Hematopoietic multipotent progenitor cell treated with erythropoietin and hydrocortisone succinate and interleukin-3 and kit ligand, for 6 days (in vitro differentiated cells): ENCODE measurements at regions not wholly inside any gene's neighbourhood (a gene's known extent, or its start where the extent isn't known, plus 50 kb on each side); places are given as distances from the start of the nearest gene placed in this dataset.

ENCODE experiments used
- DNase-seq: peaks from one replicate; pipeline ENCODE4 v3.0.0-alpha.2; 2015

DNA sequence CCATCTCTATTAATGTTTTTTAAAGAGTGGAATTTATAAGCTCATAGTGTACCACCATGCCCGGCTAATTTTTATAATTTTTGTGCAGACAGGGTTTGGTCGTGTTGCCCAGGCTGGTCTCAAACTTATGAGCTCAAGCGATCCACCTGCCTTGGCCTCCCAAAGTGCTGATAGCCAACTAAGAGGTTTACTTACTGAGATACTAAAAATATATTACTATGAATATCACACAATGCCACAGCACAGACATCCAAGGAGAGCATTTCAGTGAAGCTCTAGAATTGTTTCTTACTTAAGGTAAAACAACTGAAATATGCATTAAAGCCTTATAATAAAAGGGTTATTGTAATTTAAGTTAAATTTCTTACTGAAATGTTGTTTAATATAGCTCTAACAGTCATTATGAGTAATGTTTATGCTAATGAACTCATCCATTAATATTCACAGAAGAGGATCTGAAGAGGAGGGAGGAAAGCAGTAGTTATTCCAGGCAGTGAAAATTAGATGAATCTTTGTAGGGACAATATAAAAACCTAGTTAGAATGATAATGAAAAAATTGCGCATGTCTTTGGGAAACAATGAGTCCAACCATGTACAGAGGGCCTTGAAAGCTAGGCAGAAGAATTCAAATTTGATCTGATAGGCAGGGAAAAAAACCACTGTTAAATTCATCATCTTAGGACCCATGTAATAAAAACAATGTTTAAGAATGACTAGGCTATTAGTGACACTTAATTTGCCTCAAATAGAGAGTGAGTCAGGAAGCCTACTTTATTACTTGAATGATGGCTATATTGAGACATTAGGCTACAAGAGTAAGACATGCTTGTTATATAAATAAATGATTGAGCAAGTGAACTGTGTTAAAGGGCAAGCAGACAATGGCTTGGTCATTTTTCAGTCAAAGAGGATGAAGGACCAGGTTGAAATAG lies 99.2 kb downstream of the SLC41A2 start:
- DNase-seq = no peak

- DNase-seq = no peak
These were observed 101.6 kb downstream of the SLC41A2 start for GRCh38 chr12:104856531-104856930.

DNA sequence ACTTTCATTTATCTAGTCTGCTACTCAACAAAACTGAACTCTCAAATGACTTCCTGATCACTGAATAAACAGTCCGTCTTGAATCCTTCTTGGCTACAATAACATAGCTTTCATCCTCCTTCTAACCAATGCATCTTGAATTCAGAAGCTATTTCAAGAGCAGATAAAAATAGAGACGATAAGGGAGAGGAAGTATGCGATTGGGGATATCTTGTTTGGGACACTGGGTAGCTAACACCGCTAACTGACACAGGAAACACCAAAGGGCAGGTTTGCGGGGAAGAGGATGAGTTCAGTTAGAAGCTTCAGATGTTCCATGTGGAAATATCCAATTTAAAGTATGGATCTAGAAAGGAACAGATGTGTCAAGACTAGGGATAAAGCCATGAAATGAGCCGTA lies 102.5 kb downstream of the SLC41A2 start:
- no peak for DNase-seq

DNA sequence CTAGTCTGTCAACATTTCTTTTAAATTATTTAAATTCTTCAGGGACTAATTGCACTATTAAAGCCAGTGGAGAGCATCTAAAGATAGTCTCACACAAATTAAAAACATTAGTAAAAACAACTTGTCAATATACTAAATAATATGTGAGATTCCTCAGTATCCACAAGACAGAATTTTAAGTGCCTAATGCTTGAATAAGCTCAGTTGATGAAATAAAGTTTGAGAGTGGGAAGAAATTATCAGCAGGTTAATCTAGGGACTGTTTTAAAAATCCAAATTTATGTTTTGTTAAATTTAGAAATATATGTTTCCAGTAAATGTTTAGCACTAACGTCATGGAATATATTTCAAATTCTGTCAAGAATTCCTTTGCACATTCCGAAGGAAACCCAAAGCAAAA lies 105.2 kb downstream of the SLC41A2 start:
- no peak for DNase-seq

DNA sequence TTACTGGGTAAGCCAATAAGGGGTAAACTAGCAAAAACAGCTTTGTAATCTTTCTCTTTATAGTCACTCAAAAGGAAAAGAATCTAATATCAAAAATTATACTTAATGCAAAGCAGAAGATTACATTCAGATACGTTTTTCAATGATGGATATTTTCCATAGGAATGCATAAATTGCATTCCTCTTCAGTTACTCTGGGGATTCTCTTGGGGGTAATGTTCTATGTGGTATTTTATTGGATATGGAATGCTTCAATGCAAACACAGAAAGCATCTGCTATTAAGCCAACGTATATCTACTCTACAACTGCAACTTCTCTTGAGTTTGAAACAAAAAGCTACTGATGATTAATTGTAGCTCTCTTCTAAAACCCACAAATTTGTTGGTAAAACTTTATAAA lies 106.0 kb downstream of the SLC41A2 start:
- no peak for DNase-seq

DNA sequence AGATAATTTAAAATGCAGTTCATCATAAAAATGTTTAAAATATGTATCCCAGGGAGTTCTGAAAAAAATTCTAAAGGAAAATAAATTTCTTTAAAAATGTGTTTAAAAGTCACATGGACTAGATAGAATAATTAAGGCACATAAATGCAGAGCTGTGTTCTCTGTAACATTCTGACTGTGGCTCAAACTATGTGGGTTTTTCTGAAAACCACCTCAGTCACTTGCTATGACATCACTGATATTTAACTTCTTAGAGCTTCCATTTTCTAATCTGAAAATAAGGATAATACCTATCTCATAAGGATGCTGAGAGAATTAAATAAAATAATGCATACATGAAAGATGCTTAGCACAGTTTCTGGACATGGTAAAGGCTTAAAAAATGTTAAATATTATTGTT lies 107.3 kb downstream of the SLC41A2 start:
- DNase-seq = no peak

- no peak for DNase-seq
These were observed 111.9 kb downstream of the SLC41A2 start for GRCh38 chr12:104846056-104846767.

DNA sequence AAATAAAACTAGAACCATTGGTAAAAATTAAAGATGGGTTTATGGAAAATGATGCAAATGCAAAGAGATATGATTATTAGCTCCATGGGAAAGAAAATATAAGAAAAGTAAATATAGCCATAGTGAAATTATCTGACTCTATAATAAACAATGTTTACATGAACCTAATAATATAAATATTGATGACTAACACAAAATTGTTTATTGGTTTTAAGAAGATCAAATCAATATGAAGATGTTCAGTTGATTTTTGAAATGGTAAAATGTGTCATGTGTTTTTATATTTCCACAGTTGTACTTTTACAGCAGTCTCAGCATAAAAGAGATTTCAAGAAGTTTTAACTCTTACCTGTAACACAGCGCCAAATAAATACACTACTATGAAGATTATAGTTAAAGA lies 114.0 kb downstream of the SLC41A2 start:
- no peak for DNase-seq

- DNase-seq = no peak
These were observed 117.8 kb downstream of the SLC41A2 start for GRCh38 chr12:104840262-104840661.

- no peak for DNase-seq
These were observed 122.8 kb downstream of the SLC41A2 start for GRCh38 chr12:104835317-104835716.

DNA sequence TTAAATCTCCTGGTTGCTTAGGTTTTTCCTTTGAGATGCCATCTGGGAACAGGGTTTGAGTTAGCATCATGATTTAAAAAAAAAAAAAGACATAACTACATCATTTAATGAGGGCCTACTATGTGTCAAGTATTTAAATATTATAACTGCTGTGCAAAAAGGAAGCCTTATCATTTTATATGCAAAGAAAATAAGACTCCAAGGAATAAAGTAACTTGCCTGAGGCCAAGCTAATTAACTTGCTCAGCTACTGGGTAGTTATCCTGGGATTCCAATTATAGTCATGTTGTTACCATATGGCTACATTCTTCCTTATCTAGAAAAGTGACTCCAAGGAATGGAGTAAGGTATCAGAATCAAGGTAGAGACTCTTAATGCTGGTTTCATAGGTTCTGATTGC lies 123.5 kb downstream of the SLC41A2 start:
- DNase-seq = no peak

- DNase-seq = no peak
These were observed 124.3 kb downstream of the SLC41A2 start for GRCh38 chr12:104833756-104834155.

DNA sequence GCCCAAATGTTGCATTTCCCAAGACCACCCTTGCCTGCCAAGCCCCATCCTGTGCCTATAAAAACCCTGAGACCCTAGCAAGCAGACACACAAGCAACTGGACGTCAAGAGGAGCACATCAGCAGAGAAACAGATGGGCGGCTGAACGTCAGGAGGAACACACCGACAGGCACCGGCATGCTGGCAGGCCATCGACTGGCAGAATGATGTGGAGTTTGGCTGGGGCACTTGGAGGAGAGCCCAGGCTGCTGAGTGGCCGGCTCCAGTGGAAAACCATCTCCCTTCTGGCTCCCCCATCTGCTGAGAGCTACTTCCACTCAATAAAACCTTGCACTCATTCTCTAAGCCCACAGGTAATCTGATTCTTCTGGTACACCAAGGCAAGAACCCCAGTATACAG lies 130.1 kb downstream of the SLC41A2 start:
- no peak for DNase-seq

GRCh38 chr12:104827587-104827986 lies 130.5 kb downstream of the SLC41A2 start:
- DNase-seq = peak; percentile 11

- DNase-seq = peak; percentile 25
These were observed 132.7 kb downstream of the SLC41A2 start for GRCh38 chr12:104825408-104825807.

GRCh38 chr12:104823985-104824461 lies 134.1 kb downstream of the SLC41A2 start:
- DNase-seq = no peak

DNA sequence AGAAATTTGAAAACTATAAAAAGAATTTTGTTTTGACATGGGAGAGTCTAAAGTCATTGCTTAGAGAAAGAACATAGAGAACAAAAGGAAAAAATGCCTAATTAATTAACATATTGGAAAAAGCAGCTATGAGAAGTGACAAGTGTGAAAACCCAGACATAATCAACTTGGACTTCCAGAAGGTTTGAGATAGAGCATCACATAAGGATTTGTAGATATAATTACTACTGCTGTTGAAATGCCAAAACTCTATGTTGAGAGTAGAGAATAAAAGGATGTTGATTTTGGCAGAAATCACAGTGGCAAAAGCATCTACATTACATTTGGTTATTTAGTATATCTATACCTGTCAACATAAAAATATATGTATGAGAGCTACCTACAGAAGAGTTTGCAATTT lies 135.1 kb downstream of the SLC41A2 start:
- no peak for DNase-seq

GRCh38 chr12:104816845-104817503 lies 141.1 kb downstream of the SLC41A2 start:
- no peak for DNase-seq

DNA sequence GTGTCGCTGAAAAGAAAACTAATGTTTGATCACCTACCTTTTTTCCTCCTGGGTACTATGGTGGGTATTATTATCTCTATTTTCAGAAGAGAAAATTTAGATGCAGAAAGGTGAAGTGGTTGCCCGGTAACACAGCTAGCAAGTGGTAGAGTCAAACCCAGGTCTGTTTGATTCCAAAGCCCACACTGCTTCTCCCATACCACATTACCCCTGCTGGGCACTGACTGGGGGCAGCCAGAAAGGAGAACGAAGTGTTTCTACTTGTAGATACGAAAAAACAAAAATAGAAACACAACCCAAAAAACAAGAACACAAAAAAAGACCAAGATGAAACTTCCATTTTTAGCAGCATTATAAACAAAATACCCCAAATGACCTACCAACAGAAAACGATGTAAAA lies 142.2 kb downstream of the SLC41A2 start:
- no peak for DNase-seq

DNA sequence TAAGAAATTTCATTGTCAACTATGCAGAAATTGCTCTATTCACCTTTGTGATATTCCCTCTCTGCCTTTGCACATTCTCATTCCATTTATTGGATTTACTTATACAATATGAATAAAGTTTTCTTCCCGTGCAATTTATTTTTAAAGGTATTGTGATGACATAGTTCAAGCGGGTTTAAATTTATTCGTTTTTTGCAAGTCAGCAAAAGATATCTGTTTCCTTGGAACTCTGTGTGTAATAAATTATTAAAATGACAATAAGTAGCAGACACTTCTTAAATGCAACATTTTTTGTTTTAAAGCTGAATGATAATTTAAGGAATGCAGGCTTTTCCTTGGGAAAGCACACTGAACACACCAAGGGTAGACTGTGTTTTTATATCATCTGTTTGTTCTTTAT lies 143.1 kb downstream of the SLC41A2 start:
- no peak for DNase-seq
